GM03348 (cell line): ENCODE measurements at regions not wholly inside any gene's neighbourhood (a gene's known extent, or its start where the extent isn't known, plus 50 kb on each side); places are given as distances from the start of the nearest gene placed in this dataset.
A peak's percentile ranks its signal among the peaks of the same experiment; 100 is the strongest.
"Not testable (repeated sequence)": the region's sequence is repeated elsewhere in the genome, so short reads cannot be mapped to it uniquely, and the experiment has no call there.

Experiments
- DNase-seq: peaks from one replicate; pipeline ENCODE4 v3.0.0; 2012; ENCODE audit warnings: low spot score

DNA sequence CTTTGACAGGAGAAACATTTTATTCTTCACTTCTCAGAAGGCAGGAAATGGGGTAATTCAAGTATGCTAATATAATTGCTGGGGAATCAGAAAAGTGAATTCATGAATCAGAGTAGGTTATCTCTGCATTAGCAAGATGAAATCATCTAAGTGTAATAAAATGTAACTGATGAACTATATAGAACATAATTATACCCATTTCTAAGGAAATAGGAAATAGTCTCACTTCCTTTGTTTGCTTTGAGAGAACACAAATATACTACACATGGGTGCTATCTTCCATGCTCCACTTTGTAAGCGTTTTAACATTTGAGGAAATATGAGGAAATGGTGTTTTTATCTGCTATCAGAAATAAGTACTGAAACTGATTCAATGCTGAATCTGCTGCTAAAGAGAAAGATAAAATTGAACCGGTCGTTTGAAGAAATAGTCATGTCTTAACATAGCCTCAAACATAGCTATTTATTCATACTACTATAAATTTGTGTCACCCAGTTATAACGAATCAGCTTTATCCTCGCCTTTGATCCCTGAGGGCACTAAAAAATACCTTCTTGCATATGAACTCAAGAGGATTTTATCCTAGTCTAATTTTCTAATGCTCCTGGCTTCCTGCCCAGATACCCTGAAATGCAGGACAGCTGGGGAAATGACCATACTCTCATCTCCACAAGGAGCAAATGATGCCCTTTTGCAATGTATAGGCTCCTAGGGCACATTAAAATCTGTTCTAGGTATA is 696.0 kb downstream of the C12orf50 start:
- DNase-seq, result no peak

DNA sequence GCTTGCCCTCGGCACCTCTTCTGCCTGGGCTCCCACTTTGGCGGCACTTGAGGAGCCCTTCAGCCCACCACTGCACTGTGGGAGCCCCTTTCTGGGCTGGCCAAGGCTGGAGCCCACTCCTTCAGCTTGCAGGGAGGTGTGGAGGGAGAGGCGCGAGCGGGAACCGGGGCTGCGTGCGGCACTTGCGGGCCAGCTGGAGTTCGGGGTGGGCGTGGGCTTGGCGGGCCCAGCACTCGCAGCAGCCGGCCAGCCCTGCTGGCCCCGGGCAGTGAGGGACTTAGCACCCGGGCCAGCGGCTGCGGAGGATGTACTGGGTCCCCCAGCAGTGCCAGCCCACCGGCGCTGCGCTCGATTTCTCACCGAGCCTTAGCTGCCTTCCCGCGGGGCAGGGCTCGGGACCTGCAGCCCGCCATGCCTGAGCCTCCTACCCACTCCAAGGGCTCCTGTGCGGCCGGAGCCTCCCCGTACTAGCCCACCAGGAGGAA is 699.1 kb downstream of the C12orf50 start:
- not testable (repeated sequence) for DNase-seq

DNA sequence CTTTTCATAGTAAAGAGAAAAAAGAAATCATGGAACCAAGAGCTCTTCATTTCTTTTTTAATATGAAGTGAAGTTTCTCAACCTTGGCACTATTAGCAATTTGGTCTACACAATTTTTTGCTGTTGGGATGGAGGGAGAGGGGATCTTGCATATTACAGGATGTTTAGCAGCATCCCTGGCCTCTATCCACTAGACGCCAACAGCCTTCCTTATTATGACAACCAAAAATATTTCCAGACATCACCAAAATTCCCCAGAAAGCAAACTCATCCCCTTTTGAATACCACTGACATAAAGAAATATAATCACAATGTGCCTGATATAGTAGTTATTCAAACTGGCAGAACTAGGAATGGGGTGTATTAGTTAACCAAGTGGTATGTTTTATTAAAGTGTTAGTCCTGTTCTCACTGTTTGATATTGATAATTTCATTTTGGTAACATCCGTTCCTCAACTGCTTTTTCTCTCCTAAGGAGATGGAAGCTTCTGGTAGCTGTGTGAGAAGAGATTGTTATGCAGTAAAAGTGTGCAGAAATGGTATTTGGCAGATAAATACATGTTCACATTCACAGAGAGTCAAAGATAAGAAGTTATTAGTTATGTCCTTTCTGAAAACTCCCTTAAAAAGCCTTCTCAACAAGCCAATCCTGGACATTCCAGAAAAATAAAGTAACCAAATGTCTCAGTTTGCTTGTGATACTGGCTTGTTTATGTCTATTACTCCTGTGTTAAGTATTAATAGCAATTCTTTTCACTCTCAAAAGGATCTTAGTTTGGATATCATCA is 699.9 kb downstream of the C12orf50 start:
- no peak for DNase-seq

DNA sequence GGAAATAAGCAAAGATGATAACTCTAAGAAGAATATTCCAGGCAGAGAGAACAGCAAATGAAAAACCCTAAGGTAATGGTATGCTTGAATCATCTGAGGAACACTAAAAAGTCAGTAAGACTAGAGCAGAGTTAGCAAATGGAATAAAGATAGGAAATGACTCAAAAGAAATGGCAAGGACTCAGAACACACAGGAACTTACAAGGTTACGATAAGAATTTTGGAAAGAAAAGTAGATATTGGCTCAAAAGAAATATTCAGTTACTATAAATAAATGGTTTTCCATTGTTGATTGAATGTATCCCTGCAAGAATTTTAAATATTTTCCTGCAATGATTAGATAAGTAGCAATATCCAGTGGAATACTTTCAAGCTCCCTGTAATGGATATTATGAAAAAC is 705.8 kb downstream of the C12orf50 start:
- DNase-seq, result no peak

DNA sequence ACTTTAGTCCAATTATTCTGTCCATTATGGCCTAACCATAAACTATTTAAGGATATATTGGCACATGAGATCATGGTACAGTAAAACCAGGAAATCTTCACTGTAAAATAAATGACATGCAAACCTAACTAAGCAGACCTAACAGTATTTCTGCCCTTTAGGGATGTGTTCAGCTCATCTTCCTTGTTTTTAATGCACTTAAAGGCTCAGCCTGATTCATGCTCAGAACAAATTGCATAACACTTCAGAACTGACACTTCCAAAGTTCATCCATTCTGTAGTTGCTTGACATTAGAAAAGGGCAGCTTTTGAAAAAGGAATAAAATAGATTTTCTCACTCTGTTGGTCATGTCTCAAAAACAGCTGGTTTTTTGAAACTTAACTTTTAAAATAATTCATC is 708.5 kb downstream of the C12orf50 start:
- DNase-seq, result no peak

DNA sequence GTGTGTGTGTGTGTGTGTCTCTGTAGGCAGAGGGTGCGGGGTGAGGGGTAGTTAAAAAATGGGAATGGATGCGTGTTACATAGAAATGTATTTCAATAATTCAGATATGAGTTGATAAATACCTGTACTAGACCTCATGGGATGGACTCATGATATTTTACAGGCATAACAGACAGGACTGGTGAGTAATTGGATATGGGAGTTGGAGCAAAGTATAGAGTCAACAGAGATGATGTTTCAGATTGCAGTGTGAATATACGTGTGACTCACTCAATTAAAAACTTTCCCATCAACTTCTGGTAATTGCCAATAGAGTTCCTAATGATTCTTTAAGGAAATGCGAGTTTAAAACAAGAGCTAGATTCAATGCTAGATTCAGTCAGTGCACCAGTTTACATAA is 711.9 kb downstream of the C12orf50 start:
- no peak for DNase-seq

DNA sequence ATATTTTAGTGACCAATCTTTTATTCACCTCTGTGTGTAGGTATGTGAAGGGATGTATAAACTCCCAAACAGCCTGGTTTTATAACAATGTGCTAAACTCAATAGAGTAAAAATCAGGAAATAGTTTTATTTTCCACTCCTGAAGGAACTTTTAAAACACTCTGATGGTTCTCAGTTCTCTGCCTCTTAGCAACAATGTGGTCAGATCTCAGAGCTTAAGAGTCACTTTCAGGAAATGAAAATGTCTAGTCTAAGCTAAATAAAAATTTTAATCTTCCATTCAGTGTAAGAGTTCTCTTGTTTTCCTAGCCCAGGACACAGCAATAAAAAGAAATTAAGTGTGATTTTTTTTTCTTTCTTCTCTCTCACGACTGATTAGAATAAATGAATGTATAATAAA is 718.0 kb downstream of the C12orf50 start:
- DNase-seq, result no peak

DNA sequence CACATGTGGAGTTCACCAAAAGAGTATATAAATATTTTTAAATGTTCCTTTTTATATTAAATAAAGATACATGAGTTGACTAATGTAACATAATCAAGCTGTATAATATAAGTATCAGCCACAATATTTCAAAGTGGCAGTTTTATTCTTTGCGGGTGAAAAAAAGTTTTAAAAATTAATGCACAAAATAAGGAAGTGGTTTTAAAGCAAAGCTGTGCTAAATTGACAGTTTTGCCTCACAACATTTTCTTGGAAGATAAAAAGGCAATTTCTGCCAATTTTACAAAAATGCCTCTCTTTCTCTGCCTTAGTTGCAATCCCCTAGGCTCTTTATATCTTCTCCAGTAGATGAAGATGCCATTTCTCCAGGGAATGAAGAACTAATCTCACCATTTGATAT is 719.1 kb downstream of the C12orf50 start:
- no peak for DNase-seq

DNA sequence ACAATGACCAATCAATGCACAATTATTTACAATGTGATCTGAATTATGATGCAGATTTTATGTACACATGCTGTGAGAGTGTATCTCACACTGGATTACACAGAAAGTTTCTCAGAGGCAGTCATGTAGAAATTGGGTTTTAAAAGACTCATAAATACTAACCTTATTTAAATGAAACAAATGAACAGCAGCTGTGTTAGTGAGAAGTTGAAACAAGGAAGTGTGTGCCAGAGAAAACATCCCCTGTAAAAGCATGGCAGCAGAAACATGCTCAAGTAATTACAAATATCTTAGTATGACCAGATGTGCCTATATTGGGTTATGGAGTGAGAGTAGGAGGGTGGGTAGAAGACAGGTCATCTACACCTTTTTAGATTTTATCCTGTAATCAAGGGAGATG is 723.7 kb downstream of the C12orf50 start:
- DNase-seq, result no peak

DNA sequence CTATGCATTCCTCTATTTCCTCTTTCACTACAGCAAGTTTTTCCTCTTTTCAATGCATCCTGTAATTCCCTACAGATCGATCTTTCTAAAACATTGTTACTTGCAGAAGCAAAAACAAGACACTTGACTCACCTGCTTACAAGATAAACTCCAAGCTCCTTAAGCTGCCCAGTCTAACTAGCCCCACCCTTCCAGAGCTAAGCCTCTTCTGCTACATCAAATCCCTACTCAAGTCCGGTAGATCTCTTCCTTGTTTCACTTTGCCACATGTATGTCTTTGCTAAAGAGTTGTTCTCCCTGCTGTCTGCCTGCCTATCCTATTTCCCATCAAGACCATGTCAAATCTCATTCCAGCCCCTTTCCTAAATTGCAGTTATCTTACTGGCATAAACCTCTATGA is 724.8 kb downstream of the C12orf50 start:
- DNase-seq, result no peak

DNA sequence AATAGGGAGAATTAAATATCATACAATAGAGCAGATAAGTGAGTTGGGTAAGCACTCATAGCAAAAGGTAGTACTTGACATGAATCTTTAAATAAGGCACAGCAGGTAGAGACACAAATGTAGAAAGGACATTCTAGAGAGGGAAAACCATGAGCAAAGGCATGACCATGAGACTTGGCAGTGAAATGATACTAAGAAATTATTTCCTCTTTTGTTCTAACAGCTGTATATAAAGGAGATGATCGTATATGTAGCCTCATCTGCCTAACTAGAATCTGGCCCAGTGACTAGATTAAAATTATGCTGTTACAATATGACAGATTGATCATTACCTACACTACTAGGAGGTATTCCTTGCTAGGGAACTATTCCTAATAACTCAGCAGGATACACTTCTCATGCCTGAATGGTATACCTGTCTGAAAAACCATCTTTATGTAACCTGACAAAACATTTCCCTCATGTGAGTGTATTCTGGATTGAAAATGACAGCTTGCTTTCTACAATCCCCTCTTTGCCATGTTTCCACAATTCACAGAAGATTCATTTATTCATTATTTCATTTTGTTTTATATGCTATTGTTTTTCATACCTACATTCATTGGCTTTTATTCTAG is 725.7 kb downstream of the C12orf50 start:
- no peak for DNase-seq

DNA sequence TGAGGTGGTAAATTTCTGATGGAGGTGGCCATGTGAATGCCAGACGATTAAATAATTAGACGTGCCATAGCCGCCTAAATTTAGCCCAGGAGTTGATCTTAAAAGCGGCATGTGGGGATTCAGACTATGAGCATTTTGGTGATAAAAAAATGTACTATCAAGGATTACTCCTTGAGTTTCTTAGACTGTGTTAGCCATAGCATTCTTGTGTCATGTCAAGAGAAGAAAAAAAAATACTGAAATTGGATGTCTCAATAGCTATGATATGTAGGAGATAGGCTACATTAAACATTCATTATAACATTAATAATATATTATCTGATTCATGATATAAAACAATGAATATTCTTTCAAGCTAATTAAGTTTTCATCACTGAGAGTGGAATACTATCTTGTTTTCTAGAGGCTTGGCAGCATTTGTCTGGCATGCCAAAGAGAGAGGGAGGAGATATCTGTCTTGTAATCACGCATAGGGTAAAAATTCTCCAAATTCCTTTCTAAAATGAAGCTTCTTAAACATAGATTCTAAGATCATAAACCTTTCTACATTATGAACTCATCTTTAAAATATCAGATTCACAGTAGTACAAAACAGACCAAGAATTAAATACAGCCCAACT is 727.0 kb downstream of the C12orf50 start:
- no peak for DNase-seq

DNA sequence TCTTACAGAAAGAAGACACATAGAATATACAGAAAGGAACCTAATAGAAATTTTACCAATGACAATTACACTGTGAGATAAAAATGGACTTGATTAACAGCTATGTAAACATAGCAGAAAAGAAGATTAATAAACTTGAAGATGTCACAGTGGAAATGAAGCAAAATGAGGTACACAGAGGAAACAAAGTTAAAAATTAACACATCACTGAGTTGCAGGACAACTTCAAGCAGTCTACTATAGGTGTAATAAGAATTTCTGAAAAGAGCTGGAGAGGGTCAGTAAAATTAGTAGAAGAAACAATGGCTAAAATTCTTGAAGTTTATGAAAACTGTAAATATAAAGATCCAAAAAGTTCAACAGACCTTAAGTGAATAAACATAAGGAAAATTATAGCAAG is 738.7 kb downstream of the C12orf50 start:
- no peak for DNase-seq

DNA sequence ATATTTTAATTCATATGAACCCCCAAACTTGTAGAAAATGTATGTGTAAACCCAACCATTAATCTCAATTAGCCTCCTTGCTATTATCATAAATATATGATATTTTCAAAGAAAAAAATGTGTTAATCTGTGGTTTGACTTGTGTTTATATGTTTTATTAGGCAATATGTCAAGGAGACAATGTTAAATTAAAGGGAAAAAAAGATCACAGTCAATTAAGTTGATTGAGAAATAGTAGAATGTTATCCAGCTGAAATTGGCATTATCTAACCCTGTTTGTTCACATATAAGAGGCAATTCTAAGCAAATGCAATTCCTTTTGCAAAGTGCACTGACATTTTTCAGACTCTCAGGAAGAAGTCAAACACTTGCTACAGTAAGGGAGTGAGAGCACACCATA is 745.3 kb downstream of the C12orf50 start:
- no peak for DNase-seq

DNA sequence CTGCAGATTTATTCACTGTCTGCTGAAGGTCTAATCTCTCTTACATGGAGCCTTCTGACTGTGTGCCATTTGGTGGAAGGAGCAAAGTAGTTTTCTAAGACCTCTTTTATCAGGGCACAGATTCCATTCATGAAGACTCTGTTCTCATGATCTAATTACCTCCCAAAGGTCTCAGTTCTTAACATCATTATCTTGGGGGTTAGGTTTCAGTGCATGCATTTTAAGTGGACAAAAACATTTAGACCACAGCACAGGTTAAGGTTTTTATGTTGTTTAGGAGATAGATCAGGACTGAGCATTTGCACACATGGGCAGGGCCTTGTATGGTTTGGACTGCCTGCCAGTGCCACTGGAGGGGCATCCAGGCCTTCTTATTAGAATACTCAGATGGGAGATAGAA is 746.1 kb downstream of the C12orf50 start:
- no peak for DNase-seq

DNA sequence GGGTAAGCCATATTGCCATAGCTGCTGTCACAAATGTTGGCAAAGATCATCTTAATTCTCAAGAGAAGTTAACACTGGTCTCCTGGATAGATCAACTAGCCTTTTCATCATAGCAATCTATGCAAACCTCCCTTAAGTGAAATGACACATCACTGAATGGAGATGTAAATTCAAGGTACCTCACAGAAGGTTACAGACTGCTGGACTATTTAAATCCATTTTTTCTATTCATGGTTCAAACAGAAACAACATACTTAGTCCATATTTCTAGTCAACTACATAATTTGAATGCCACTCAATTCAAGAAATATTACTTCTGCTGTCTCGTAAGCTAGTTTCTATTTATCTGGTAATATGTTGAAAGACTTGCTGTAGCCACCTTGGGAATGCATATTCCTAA is 748.3 kb downstream of the C12orf50 start:
- DNase-seq, result no peak

DNA sequence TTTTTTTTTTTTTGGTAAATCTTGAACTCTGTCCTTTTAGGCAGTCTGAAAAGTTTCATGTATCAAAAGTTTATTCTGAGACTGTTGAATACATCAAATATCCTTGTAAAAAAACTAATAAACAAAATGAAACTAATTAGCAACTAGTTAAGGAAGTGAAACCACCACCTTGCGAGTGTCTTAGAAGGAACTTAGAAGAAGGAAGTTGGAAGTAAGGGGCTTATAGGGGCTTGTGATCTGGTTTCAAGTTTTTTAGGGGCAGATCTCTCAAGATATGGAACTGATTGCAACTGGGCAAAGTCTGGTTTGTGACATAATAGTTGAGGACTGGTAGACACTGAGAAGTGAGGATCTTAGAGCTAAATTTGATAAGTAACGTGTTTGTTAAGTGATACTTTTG is 748.8 kb downstream of the C12orf50 start:
- no peak for DNase-seq

DNA sequence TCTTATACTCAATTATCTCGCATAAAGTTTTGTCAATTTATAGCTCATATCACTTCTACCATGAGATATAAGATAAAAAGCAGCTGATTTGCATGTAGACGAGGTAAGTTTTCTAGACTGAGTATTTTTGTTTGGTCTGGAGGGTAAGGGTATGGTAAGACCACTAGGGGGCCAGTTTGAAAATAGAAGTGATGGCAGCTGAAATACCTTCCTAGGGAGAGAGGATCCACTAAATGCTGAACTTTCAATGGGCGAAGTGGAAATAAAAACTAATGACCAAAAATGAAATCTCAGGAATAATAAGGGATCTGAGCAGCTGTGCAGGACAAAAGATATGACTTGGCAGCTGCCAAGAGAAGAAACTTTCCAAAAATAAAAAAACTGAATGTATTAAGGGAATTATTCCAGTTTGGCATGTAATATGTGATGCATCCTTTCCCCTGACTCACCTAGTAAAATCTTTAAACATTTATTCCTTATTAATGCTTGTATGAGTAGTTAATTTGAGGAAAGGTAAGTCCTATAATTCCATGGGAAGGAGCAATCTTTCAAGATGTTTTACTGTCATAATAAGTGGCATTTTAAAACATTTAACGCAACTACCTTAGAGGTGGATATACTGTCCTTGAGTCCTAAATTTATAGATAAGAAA is 754.5 kb downstream of the C12orf50 start:
- peak; percentile 2 for DNase-seq

DNA sequence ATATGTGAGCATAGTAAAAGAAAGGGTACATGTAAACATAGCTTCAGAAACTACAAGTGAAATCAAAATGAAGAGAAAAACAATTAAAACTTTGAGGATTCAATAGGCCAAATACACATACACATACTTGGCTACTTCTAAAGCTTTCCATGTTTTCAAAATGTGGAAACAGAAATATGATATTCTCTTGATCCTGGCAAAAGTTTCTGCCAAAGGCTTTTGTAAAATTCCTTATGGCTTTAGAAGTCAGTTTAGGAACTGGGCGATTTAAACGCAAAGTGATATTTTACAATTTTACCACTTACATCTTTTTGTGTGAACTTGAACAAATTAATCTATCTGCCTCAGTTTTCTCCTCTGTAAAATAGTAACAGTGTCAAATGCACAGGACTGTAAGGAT is 756.4 kb downstream of the C12orf50 start:
- DNase-seq, result no peak

DNA sequence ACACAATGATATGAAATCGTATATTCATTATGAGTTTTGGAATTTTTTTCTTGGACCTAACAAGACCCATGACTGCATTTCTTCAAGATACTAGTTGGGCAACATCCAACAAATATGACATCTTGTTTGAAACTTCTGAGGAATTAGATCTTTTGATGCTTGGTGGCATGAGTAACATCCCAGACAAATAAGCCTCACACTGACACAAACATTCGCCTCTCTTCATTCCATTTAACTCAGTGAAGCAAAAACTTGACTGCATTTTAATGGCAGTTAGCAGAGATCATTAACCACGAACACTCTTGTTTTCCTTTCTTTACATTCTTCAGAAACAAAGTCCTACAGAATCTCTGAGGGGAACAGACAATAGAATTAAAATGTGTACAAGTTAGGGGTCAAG is 758.3 kb downstream of the C12orf50 start:
- DNase-seq, result no peak

DNA sequence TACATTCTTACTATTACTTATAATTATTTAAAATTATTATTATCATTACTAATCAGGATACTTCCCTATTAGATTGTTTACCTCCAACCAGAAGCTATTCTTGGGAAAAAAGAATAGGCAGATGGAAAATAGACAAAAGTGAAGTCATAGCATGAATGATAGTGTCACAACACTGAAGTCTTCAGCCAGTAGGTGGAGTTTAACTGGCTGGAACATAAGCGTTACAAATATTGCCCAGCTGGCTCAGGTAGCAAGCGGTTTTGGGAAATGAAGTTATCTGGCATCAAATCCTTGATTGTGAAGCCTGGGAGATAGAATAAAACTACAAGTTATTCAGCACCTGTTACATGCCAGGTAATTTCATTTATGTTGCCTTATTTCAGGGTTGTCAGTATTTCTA is 762.9 kb downstream of the C12orf50 start:
- no peak for DNase-seq

DNA sequence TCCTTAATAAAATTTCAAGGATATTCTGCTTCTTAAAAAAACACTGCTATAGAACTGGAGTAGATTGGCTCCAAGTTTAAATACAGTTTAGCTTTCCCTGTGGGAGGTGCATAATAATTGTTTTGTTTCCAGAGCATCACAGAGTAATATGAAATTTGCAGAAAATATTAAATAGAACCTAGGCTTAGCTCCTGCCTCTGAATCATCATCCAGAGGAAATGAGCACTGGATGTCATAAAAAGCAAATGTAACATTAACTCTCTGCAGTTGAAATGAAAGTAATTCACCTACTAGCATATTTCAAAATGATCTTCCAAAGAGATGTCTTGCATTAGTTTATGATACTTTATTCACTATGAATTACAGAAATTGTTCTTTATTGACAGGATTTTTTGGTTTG is 769.8 kb downstream of the C12orf50 start:
- no peak for DNase-seq
